ENCODE measurements at regions not wholly inside any gene's neighbourhood (a gene's known extent, or its start where the extent isn't known, plus 50 kb on each side); places are given as distances from the start of the nearest gene placed in this dataset.
"Not testable (repeated sequence)": the region's sequence is repeated elsewhere in the genome, so short reads cannot be mapped to it uniquely, and the experiment has no call there.

- no peak for DNase-seq
Observed at GRCh38 chr6:71066153-71066552, 109.3 kb upstream of the B3GAT2 start.

- DNase-seq, result no peak
Observed at GRCh38 chr6:71067816-71068215, 111.0 kb upstream of the B3GAT2 start.

GRCh38 chr6:71072508-71072907 lies 115.6 kb upstream of the B3GAT2 start:
- no peak for DNase-seq

GRCh38 chr6:71077655-71078054 lies 120.8 kb upstream of the B3GAT2 start:
- no peak for DNase-seq

GRCh38 chr6:71079677-71080076 lies 122.8 kb upstream of the B3GAT2 start:
- DNase-seq, result no peak

GRCh38 chr6:71080133-71080532 lies 123.3 kb upstream of the B3GAT2 start:
- DNase-seq, result no peak

GRCh38 chr6:71080826-71081225 lies 124.0 kb upstream of the B3GAT2 start:
- DNase-seq, result no peak

- no peak for DNase-seq
Observed at GRCh38 chr6:71082033-71082650, 125.3 kb upstream of the B3GAT2 start.

- no peak for DNase-seq
Observed at GRCh38 chr6:71083308-71083820, 126.5 kb upstream of the B3GAT2 start.

- no peak for DNase-seq
Observed at GRCh38 chr6:71088166-71088565, 131.3 kb upstream of the B3GAT2 start.

- DNase-seq, result no peak
Observed at GRCh38 chr6:71090217-71090616, 133.4 kb upstream of the B3GAT2 start.

GRCh38 chr6:71091167-71091566 lies 134.3 kb upstream of the B3GAT2 start:
- DNase-seq, result no peak

- no peak for DNase-seq
Observed at GRCh38 chr6:71091956-71092355, 135.1 kb upstream of the B3GAT2 start.

- DNase-seq, result not testable (repeated sequence)
Observed at GRCh38 chr6:71097264-71097663, 140.4 kb upstream of the B3GAT2 start.

GRCh38 chr6:71099649-71100048 lies 142.8 kb upstream of the B3GAT2 start:
- DNase-seq, result no peak

GRCh38 chr6:71103130-71103529 lies 146.3 kb upstream of the B3GAT2 start:
- DNase-seq, result no peak

- no peak for DNase-seq
Observed at GRCh38 chr6:71103641-71104040, 146.8 kb upstream of the B3GAT2 start.

- no peak for DNase-seq
Observed at GRCh38 chr6:71106276-71106675, 149.4 kb upstream of the B3GAT2 start.

- DNase-seq, result no peak
Observed at GRCh38 chr6:71107911-71108420, 151.1 kb upstream of the B3GAT2 start.

- no peak for DNase-seq
Observed at GRCh38 chr6:71114544-71114943, 157.7 kb upstream of the B3GAT2 start.

GRCh38 chr6:71114986-71115385 lies 158.1 kb upstream of the B3GAT2 start:
- no peak for DNase-seq

GRCh38 chr6:71119560-71119959 lies 162.7 kb upstream of the B3GAT2 start:
- DNase-seq, result no peak

GRCh38 chr6:71123051-71123450 lies 165.6 kb upstream of the OGFRL1 start:
- DNase-seq, result no peak

- DNase-seq, result no peak
Observed at GRCh38 chr6:71124340-71124739, 164.3 kb upstream of the OGFRL1 start.

GRCh38 chr6:71125216-71125615 lies 163.4 kb upstream of the OGFRL1 start:
- DNase-seq, result no peak
